ENCODE measurements at regions not wholly inside any gene's neighbourhood (a gene's known extent, or its start where the extent isn't known, plus 50 kb on each side); places are given as distances from the start of the nearest gene placed in this dataset.
"Not testable (repeated sequence)": the region's sequence is repeated elsewhere in the genome, so short reads cannot be mapped to it uniquely, and the experiment has no call there.

- no peak for DNase-seq (ENCODE audit: low read depth)
Measured at GRCh38 chr10:81576336-81576735, 298.7 kb upstream of the NRG3 start.

GRCh38 chr10:81594991-81595390 lies 280.0 kb upstream of the NRG3 start:
- no peak for DNase-seq (ENCODE audit: low read depth)

GRCh38 chr10:81600185-81600584 lies 274.8 kb upstream of the NRG3 start:
- DNase-seq (ENCODE audit: low read depth): no peak

GRCh38 chr10:81603106-81603620 lies 271.8 kb upstream of the NRG3 start:
- no peak for DNase-seq (ENCODE audit: low read depth)

- not testable (repeated sequence) for DNase-seq (ENCODE audit: low read depth)
Measured at GRCh38 chr10:81644485-81644884, 230.5 kb upstream of the NRG3 start.

GRCh38 chr10:81655986-81656385 lies 219.0 kb upstream of the NRG3 start:
- no peak for DNase-seq (ENCODE audit: low read depth)

GRCh38 chr10:81662837-81663236 lies 212.2 kb upstream of the NRG3 start:
- DNase-seq (ENCODE audit: low read depth): no peak

GRCh38 chr10:81664800-81665199 lies 210.2 kb upstream of the NRG3 start:
- not testable (repeated sequence) for DNase-seq (ENCODE audit: low read depth)

GRCh38 chr10:81674941-81675340 lies 200.1 kb upstream of the NRG3 start:
- DNase-seq (ENCODE audit: low read depth): no peak

- DNase-seq (ENCODE audit: low read depth): no peak
Measured at GRCh38 chr10:81679291-81679690, 195.7 kb upstream of the NRG3 start.

- DNase-seq (ENCODE audit: low read depth): no peak
Measured at GRCh38 chr10:81680359-81680758, 194.6 kb upstream of the NRG3 start.

GRCh38 chr10:81688459-81688858 lies 186.5 kb upstream of the NRG3 start:
- no peak for DNase-seq (ENCODE audit: low read depth)

- DNase-seq (ENCODE audit: low read depth): no peak
Measured at GRCh38 chr10:81696609-81697388, 178.2 kb upstream of the NRG3 start.

- DNase-seq (ENCODE audit: low read depth): no peak
Measured at GRCh38 chr10:81704596-81704995, 170.4 kb upstream of the NRG3 start.

- DNase-seq (ENCODE audit: low read depth): no peak
Measured at GRCh38 chr10:81708416-81708815, 166.6 kb upstream of the NRG3 start.

GRCh38 chr10:81708929-81709328 lies 166.1 kb upstream of the NRG3 start:
- no peak for DNase-seq (ENCODE audit: low read depth)

- no peak for DNase-seq (ENCODE audit: low read depth)
Measured at GRCh38 chr10:81722399-81722798, 152.6 kb upstream of the NRG3 start.

- no peak for DNase-seq (ENCODE audit: low read depth)
Measured at GRCh38 chr10:81724431-81724830, 150.6 kb upstream of the NRG3 start.

- no peak for DNase-seq (ENCODE audit: low read depth)
Measured at GRCh38 chr10:81725851-81726250, 149.1 kb upstream of the NRG3 start.

GRCh38 chr10:81728692-81729091 lies 146.3 kb upstream of the NRG3 start:
- DNase-seq (ENCODE audit: low read depth): no peak

GRCh38 chr10:81730891-81731290 lies 144.1 kb upstream of the NRG3 start:
- DNase-seq (ENCODE audit: low read depth): no peak

- no peak for DNase-seq (ENCODE audit: low read depth)
Measured at GRCh38 chr10:81733542-81733941, 141.5 kb upstream of the NRG3 start.

GRCh38 chr10:81735167-81735566 lies 139.8 kb upstream of the NRG3 start:
- DNase-seq (ENCODE audit: low read depth): not testable (repeated sequence)

- no peak for DNase-seq (ENCODE audit: low read depth)
Measured at GRCh38 chr10:81759111-81759510, 115.9 kb upstream of the NRG3 start.

All from activated T-cell treated with anti-CD3 and anti-CD28 coated beads for 24 hours (primary cell).